Lower leg skin (tissue), 3 donors: ENCODE measurements at regions not wholly inside any gene's neighbourhood (a gene's known extent, or its start where the extent isn't known, plus 50 kb on each side); places are given as distances from the start of the nearest gene placed in this dataset.

Experiments used
- CTCF ChIP-seq, 3 donors: fragments of 450-650 bp; IDR thresholded peaks; one replicate each; pipeline ENCODE4 v1.5.1; 2016; ENCODE audit warnings: antibody characterized with exemption in 3 of 3, mild to moderate bottlenecking in 3 of 3, moderate library complexity in 2 of 3
- POLR2A ChIP-seq, 2 donors: fragments of 450-650 bp; IDR thresholded peaks; one replicate each; pipeline ENCODE4 v1.6.1; 2016 to 2017; ENCODE audit warnings: antibody characterized with exemption in 2 of 2, mild to moderate bottlenecking in 1 of 2, moderate library complexity in 1 of 2

- no peak for TF ChIP-seq CTCF (IDR thresholded peaks at IDR 0.05)
- no peak for TF ChIP-seq POLR2A (IDR thresholded peaks at IDR 0.05)
Observed at GRCh38 chr2:77977471-77978063, 455.4 kb upstream of the LRRTM4 start.
